ENCODE measurements at regions not wholly inside any gene's neighbourhood (a gene's known extent, or its start where the extent isn't known, plus 50 kb on each side); places are given as distances from the start of the nearest gene placed in this dataset.

GRCh38 chr5:159489779-159490178 lies 159.5 kb upstream of the IL12B start:
- TF ChIP-seq CTBP1 (IDR thresholded peaks at IDR 0.05; ENCODE audit: borderline replicate concordance) (no peak), ZNF316 (IDR thresholded peaks at IDR 0.05) (no peak)
- TF ChIP-seq, protein P1, sequence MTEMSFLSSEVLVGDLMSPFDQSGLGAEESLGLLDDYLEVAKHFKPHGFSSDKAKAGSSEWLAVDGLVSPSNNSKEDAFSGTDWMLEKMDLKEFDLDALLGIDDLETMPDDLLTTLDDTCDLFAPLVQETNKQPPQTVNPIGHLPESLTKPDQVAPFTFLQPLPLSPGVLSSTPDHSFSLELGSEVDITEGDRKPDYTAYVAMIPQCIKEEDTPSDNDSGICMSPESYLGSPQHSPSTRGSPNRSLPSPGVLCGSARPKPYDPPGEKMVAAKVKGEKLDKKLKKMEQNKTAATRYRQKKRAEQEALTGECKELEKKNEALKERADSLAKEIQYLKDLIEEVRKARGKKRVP (CRISPR knock-in tag; IDR thresholded peaks at IDR 0.05) = no peak
- TF ChIP-seq, protein P2, sequence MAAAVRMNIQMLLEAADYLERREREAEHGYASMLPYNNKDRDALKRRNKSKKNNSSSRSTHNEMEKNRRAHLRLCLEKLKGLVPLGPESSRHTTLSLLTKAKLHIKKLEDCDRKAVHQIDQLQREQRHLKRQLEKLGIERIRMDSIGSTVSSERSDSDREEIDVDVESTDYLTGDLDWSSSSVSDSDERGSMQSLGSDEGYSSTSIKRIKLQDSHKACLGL (CRISPR knock-in tag; IDR thresholded peaks at IDR 0.05; ENCODE audit: borderline replicate concordance, poor library complexity, severe bottlenecking) = no peak
